Astrocyte (in vitro differentiated cells and primary cell): ENCODE measurements at regions not wholly inside any gene's neighbourhood (a gene's known extent, or its start where the extent isn't known, plus 50 kb on each side); places are given as distances from the start of the nearest gene placed in this dataset. TPM values are rescaled to one million over a fixed set of nuclear protein-coding genes. Genes with fewer than 3 reads are reported as not detected.

Experiments used
- DNase-seq: peaks from one replicate; pipeline ENCODE4 v3.0.0-alpha.2; 2010; ENCODE audit warnings: low read depth
- FAIRE-seq: peaks from 2 replicates; lab custom pipeline; 2011; peaks lifted over from hg19 to GRCh38; lab: Jason Lieb, UNC
- H2AFZ ChIP-seq: 2 replicates; pipeline ENCODE4 v1.6.0; 2012; ENCODE audit warnings: low read depth, low read length, inconsistent platforms
- H3K27ac ChIP-seq: 2 replicates; pipeline ENCODE4 v1.5.1; 2011; ENCODE audit warnings: low read depth, low read length, inconsistent platforms
- H3K27me3 ChIP-seq: 2 replicates; pipeline ENCODE4 v1.6.0; 2011; ENCODE audit warnings: low read length, inconsistent platforms; ENCODE audit not compliant: insufficient read depth
- H3K36me3 ChIP-seq: 2 replicates; pipeline ENCODE4 v1.5.1; 2011; ENCODE audit warnings: low read length, inconsistent platforms; ENCODE audit not compliant: insufficient read depth
- H3K4me1 ChIP-seq: 2 replicates; pipeline ENCODE4 v1.5.1; 2011; ENCODE audit warnings: low read length, inconsistent platforms; ENCODE audit not compliant: insufficient read depth
- H3K4me2 ChIP-seq: 2 replicates; pipeline ENCODE4 v1.6.0; 2012; ENCODE audit warnings: low read length, inconsistent platforms
- H3K4me3 ChIP-seq: 2 replicates; pipeline ENCODE4 v1.5.1; 2011; ENCODE audit warnings: low read depth, mild to moderate bottlenecking, low read length, inconsistent platforms; ENCODE audit not compliant: insufficient read depth
- H3K79me2 ChIP-seq: 2 replicates; pipeline ENCODE4 v1.6.0; 2012; ENCODE audit warnings: mild to moderate bottlenecking, low read length, inconsistent platforms; ENCODE audit not compliant: insufficient read depth
- H3K9ac ChIP-seq: 2 replicates; pipeline ENCODE4 v1.6.0; 2012; ENCODE audit warnings: mild to moderate bottlenecking, low read length, inconsistent platforms
- H3K9me3 ChIP-seq: 2 replicates; pipeline ENCODE4 v1.5.1; 2012; ENCODE audit warnings: low read depth, mild to moderate bottlenecking, low read length, inconsistent platforms; ENCODE audit not compliant: insufficient read depth
- H4K20me1 ChIP-seq: 2 replicates; pipeline ENCODE4 v1.6.0; 2012; ENCODE audit warnings: low read length, inconsistent platforms; ENCODE audit not compliant: insufficient read depth
- H3K27ac Mint-ChIP-seq: one replicate; pipeline ENCODE4 v1.8.0; 2021; ENCODE audit warnings: mild to moderate bottlenecking, mixed read lengths; ENCODE audit not compliant: unreplicated experiment
- H3K27me3 Mint-ChIP-seq: one replicate; pipeline ENCODE4 v1.8.0; 2021; ENCODE audit warnings: low read depth, mixed read lengths; ENCODE audit not compliant: unreplicated experiment
- H3K36me3 Mint-ChIP-seq: one replicate; pipeline ENCODE4 v1.8.0; 2021; ENCODE audit warnings: low read depth, mixed read lengths; ENCODE audit not compliant: unreplicated experiment
- H3K4me1 Mint-ChIP-seq: one replicate; pipeline ENCODE4 v1.8.0; 2021; ENCODE audit warnings: low read depth, mixed read lengths; ENCODE audit not compliant: unreplicated experiment
- H3K4me3 Mint-ChIP-seq: one replicate; pipeline ENCODE4 v1.8.0; 2021; ENCODE audit warnings: mild to moderate bottlenecking, moderate library complexity, mixed read lengths; ENCODE audit not compliant: unreplicated experiment
- H3K9me3 Mint-ChIP-seq: one replicate; pipeline ENCODE4 v1.8.0; 2021; ENCODE audit warnings: mild to moderate bottlenecking, mixed read lengths; ENCODE audit not compliant: unreplicated experiment
- EZH2 ChIP-seq: IDR thresholded peaks from 2 replicates; pipeline ENCODE4 v1.6.1; 2012; ENCODE audit warnings: mild to moderate bottlenecking, low read length, inconsistent platforms; ENCODE audit not compliant: insufficient read depth
- microRNA-seq: library from miRNA; unstranded; fragments of <30 nt; microRNA quantifications from one replicate; pipeline ENCODE4 v1.2.0, GENCODE V29; 2020
- TF ChIP-seq, protein P1 (sequence below): IDR thresholded peaks from 2 replicates; pipeline ENCODE4 v1.5.1; 2011; ENCODE audit warnings: low read depth, mild to moderate bottlenecking, inconsistent platforms, low read length, moderate library complexity; ENCODE audit not compliant: insufficient read depth

DNA sequence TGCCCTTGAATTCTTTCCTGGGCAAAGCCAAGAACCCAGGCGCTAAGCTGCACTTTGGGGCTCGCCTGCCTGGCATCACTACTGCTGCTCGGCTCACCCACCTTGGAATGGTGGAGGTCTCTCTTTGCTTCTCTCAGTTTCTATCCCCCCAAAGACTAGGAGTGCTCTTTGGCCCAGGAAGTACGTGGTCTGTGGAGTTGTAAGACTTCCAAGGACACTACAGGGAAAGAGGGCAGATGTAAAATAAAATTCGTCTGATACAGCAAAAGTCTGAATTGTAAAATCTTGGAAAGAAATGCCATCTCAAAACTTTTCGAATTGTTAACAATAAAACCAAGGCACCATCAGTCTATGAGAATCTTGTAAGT, 52.5 kb upstream of the MAP1LC3B2 start:
- Histone ChIP-seq H2AFZ (peak overlapping the region; percentile 50), H3K4me3 (no peak overlapping the region), H3K9ac (no peak overlapping the region), H3K79me2 (no peaks in the 10 kb centered on the region), H3K4me1 (peaks cover 13% of the 10 kb centered on the region), H3K36me3 (no peaks in the 10 kb centered on the region), H3K4me2 (peak overlapping the region; percentile 74), H4K20me1 (no peaks in the 10 kb centered on the region), H3K9me3 (no peaks in the 10 kb centered on the region), H3K27ac (no peak overlapping the region), H3K27me3 (no peaks in the 10 kb centered on the region)
- H3K4me3 Mint-ChIP-seq: peak overlapping the region; percentile 20
- H3K36me3 Mint-ChIP-seq: peaks cover 2% of the 10 kb centered on the region
- peaks cover 10% of the 10 kb centered on the region for H3K27me3 Mint-ChIP-seq
- TF ChIP-seq, protein P1, sequence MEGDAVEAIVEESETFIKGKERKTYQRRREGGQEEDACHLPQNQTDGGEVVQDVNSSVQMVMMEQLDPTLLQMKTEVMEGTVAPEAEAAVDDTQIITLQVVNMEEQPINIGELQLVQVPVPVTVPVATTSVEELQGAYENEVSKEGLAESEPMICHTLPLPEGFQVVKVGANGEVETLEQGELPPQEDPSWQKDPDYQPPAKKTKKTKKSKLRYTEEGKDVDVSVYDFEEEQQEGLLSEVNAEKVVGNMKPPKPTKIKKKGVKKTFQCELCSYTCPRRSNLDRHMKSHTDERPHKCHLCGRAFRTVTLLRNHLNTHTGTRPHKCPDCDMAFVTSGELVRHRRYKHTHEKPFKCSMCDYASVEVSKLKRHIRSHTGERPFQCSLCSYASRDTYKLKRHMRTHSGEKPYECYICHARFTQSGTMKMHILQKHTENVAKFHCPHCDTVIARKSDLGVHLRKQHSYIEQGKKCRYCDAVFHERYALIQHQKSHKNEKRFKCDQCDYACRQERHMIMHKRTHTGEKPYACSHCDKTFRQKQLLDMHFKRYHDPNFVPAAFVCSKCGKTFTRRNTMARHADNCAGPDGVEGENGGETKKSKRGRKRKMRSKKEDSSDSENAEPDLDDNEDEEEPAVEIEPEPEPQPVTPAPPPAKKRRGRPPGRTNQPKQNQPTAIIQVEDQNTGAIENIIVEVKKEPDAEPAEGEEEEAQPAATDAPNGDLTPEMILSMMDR: no peak
- no peak for TF ChIP-seq EZH2
- DNase-seq (no peak), FAIRE-seq (no peak)
- no peaks in the 10 kb centered on the region for H3K9me3 Mint-ChIP-seq
- H3K4me1 Mint-ChIP-seq: peaks cover 10% of the 10 kb centered on the region
- H3K27ac Mint-ChIP-seq: no peak overlapping the region

DNA sequence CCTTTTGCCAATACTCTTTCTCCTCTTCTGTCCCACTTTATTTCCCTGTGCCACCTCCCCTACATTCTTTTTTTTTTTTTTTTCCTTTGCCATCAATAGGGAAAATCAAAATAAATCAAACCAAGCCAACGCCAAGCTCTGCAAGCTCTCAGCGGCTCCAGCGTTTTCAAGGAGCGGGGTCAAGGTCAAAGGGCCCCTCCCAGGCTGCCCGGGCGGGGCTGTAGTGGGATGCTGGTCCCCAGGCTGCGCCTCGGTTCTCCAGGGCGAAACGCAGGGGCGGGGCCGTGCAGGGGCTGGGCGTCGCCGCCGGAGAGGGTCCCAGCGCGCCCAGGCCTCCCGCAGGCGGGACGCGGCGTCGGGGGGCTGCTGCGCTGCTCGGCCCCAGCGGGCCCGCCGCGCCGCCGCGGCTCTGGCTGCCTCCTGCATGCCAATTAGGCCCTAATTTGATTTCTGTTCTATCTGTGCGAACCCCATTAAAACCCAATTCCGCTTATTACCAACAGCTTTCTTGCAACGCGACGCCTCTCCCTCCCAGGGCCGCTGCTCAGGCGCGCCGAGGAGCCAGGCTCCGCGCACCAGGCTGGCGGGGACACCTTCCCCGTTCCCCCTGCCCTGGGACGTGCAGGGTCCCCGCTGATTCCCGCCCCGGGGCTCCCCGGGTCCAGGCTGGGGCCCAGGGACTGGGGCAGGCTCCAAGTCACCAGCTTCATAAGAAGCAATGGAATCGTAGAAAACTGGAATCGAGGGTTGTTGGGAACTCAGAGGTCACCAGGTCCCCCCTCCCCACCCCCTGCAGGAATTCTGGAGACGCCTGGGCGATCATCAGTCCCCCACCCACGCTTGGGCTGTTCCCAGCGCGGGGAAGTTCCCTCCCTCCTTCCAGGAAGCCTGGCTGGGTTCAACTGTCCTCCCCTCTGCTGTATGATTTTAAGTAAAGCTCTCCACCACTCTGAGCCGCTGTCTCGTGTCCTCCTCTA, 50.7 kb upstream of the MAP1LC3B2 start:
- Histone ChIP-seq H3K27me3 (no peaks in the 10 kb centered on the region), H3K4me2 (peak overlapping the region; percentile 88), H3K4me1 (peaks cover 13% of the 10 kb centered on the region), H4K20me1 (no peaks in the 10 kb centered on the region), H3K4me3 (no peak overlapping the region), H2AFZ (peak overlapping the region; percentile 87), H3K27ac (no peak overlapping the region), H3K9ac (peak overlapping the region; percentile 39), H3K79me2 (no peaks in the 10 kb centered on the region), H3K9me3 (no peaks in the 10 kb centered on the region), H3K36me3 (no peaks in the 10 kb centered on the region)
- Mint-ChIP-seq H3K4me1 (peaks cover 10% of the 10 kb centered on the region), H3K4me3 (peak overlapping the region; percentile 66), H3K27me3 (peaks cover 21% of the 10 kb centered on the region), H3K27ac (peak overlapping the region; percentile 38), H3K36me3 (no peaks in the 10 kb centered on the region), H3K9me3 (peaks cover 3% of the 10 kb centered on the region)
- TF ChIP-seq, protein P1: no peak
- TF ChIP-seq EZH2: no peak
- DNase-seq (no peak), FAIRE-seq (no peak)

Small RNAs in the stretch of these regions (microRNA-seq; reads per million reads assigned to microRNA genes)
- not detected for gene MIR4472-2
